Suppressor macrophage treated with lipopolysaccharide for 1 hour (primary cell): ENCODE measurements at regions not wholly inside any gene's neighbourhood (a gene's known extent, or its start where the extent isn't known, plus 50 kb on each side); places are given as distances from the start of the nearest gene placed in this dataset.
"Not testable (repeated sequence)": the region's sequence is repeated elsewhere in the genome, so short reads cannot be mapped to it uniquely, and the experiment has no call there.

Source experiments
- DNase-seq, 3 donors: peaks; one replicate each; pipeline ENCODE4 v3.0.0-alpha.2; 2020 to 2022

DNA sequence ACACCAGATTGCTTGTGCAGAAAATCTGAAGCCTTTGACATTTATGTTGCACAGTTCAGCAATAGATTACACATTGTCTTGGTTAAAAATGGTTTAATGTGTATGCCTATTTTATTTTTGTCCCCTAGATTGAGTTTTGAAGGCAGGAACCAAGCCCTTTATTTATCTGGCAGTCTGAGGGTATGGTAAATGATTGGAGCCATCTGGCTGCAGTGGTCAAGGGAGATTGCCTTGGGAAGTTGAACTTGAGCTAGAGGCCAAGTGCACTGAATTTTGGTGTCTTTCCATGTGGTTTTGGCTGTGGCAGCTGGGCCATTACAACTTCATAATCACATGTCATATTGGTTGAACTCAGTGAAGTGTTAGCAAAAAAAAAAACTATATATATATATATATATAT lies 248.7 kb upstream of the C2CD4B start:
- DNase-seq, result no peak

DNA sequence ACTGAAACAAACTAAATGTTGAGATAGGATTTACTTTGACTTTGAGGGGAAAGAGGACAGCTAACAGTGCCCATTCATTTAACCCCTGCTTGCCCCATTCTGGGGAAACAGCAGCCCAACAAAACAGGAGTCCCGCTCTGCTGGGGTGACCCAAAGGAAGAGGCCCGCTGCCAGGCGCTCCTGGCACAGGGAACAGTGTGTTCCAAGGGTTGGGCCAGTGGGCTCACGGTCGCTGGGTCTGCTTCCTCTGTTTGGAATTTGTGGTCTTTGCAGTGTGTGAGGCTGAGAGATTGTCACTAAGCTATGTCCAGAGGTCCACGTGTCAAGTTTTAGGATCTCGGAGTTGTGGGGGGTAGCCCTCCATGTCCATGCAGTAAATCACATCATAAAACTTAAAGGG lies 250.4 kb upstream of the C2CD4B start:
- no peak for DNase-seq

DNA sequence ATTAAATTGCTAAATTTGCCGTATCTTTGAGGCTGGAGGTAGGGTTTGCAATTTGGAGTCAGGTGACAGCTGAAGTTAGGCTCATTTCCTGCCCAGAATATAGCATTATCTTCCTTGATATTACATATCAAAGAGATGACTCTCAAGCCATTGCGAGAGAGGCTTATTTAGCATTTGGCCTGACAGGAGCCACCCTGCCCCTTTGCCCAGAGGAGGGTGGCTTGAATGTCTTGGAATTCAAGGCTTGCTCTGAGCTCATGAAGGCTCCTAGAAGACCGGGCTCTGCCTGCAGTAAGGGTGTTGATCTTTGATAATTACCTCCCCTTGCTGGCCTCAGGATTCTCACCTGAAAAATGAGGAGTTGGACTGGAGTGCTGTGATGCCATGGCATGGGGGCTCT lies 251.4 kb upstream of the C2CD4B start:
- no peak for DNase-seq

DNA sequence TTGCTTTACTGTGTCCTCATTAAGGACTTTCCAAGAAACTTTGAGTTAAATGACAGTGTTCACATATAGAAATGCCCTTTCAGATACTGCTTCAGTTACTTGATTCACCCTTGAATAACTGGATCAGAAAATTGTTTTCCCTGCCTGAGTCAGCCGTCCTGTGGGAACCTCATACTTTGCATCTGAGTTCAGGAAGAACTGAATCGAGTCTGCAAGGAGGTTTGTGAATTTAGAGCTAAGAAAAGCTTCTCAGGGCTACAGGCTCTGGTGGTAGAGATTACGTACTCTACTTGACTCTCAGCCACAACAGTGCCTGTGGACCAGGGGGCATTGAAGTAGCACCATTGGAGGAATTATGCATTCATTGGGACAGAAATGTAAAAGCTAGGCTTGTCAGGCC lies 252.4 kb upstream of the C2CD4B start:
- no peak for DNase-seq

DNA sequence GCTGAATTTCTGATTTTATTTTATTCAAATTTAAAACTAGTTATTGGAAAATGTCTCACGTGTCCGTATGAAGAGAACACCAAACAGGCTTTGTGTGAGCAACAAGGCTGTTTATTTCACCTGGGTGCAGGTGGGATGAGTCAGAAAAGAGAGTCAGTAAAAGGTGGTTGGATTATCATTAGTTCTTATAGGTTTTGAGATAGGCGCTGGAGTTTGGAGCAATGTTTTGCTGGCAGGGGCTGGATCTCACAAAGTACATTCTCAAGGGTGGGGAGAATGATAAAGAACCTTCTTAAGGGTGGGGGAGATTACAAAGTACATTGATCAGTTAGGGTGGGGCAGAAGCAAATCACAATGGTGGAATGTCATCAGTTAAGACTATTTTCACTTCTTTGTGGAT lies 253.4 kb upstream of the C2CD4B start:
- not testable (repeated sequence) for DNase-seq

GRCh38 chr15:62419192-62419591 lies 254.1 kb upstream of the C2CD4B start:
- DNase-seq, result no peak

DNA sequence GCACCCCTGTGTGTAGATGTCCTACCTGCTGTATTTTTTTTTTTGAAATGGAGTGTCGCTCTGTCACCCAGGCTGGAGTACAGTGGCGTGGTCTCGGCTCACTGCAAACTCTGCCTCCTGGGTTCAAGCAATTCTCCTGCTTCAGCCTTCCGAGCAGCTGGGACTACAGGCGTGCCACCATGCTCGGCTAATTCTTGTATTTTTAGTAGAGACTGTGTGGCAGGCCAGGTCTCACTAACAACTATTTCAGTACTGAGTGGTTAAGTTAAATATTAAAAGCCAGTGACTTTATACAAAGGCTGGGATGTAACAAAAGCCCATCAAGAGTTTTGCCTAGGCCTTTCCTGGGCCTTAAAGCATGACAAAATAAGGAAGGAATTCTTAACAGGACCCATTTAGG lies 255.3 kb upstream of the C2CD4B start:
- not testable (repeated sequence) for DNase-seq

- no peak for DNase-seq
These were observed 256.2 kb upstream of the C2CD4B start for GRCh38 chr15:62421289-62421688.

DNA sequence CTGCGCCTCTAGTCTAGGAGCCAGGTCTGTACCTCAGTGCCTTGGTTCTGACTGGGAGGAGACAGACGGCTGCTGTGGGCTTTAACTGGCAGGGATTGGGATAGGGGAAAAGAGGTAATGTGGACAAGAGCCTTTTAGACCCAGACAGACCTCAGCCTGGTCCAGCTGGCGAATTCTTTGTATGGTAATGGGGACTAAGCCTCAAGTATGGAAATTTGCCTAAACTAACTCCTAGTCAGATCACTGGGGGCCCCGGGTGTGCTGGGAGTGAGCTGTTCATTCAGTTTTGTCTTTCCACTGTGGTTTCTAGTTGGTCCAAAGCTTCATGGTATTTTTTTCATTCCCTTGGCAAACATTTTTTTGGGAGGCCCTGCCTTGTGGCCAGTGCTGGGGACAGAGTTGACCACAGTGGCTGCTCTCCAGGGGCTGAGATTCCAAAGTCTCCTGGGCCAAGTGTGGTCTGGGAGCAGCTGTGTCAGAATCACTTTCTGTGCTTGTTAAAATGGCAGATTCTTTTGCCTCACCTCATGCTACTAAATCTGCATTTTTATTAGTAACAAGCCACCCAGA lies 261.4 kb upstream of the C2CD4B start:
- no peak for DNase-seq

- DNase-seq, result no peak
These were observed 263.2 kb upstream of the C2CD4B start for GRCh38 chr15:62428259-62428658.

- DNase-seq, result no peak
These were observed 263.9 kb upstream of the C2CD4B start for GRCh38 chr15:62428851-62429598.

- no peak for DNase-seq
These were observed 265.0 kb upstream of the C2CD4B start for GRCh38 chr15:62430056-62430455.

DNA sequence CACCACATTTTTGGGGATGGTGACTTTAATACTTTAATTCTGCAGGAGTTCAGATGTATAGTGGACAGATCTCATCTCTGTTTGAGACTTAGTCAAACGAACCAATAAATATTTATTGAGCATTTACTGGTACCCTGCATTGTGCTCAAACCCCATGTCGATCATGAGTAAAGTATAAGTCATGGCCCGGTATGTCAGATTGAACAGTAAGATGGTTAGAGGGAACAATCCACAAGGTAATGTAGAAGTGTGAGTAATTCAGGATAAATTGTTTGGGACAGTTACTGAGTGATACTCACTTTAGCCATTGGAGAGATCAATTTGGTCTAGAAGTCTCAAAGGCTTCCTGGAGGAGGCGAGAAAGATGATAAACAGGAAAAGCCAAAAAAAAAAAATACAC lies 265.5 kb upstream of the C2CD4B start:
- no peak for DNase-seq

GRCh38 chr15:62431008-62431797 lies 266.1 kb upstream of the C2CD4B start:
- no peak for DNase-seq

DNA sequence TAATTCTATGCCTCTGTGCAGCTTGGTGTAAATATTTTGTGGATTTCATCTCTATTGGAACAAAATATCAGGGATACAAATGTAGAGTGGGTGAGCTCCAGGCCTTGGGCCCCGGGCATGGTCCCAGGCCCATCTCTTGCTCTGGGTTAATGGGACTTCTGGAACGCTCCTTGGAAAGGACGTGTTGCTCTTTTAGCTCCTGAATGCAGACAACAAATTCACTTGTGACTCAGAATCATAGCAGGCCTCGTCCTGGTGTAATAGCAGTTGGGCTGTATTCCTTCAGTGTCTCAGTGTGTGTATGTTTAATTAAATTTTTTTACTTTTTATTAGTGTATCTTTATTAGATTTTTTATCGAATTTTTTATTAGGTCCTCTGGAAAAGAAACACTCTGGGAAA lies 266.7 kb upstream of the C2CD4B start:
- no peak for DNase-seq

- DNase-seq, result no peak
These were observed 267.8 kb upstream of the C2CD4B start for GRCh38 chr15:62432702-62433398.

- DNase-seq, result no peak
These were observed 271.1 kb upstream of the C2CD4B start for GRCh38 chr15:62436235-62436634.

DNA sequence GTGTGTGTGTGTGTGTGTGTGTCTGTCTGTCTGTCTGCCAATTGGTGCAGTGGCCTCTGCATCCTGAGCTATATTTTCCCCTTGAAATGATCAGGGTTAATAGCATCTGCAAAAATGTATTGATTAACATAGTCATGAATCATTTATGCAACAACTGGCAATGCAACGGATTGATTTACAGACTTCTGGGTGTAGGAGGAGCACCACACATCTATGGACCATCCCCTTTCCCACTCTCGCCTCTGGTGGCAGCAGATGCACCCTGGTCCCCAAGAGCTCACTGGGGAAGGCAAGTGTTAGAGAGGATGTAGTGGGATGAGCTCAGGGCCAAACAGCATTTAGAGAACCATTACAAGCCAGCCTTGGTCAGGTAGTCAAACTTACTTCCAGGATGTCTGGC lies 272.7 kb upstream of the C2CD4B start:
- DNase-seq, result no peak

- DNase-seq, result no peak
These were observed 274.5 kb upstream of the C2CD4B start for GRCh38 chr15:62439543-62440016.

DNA sequence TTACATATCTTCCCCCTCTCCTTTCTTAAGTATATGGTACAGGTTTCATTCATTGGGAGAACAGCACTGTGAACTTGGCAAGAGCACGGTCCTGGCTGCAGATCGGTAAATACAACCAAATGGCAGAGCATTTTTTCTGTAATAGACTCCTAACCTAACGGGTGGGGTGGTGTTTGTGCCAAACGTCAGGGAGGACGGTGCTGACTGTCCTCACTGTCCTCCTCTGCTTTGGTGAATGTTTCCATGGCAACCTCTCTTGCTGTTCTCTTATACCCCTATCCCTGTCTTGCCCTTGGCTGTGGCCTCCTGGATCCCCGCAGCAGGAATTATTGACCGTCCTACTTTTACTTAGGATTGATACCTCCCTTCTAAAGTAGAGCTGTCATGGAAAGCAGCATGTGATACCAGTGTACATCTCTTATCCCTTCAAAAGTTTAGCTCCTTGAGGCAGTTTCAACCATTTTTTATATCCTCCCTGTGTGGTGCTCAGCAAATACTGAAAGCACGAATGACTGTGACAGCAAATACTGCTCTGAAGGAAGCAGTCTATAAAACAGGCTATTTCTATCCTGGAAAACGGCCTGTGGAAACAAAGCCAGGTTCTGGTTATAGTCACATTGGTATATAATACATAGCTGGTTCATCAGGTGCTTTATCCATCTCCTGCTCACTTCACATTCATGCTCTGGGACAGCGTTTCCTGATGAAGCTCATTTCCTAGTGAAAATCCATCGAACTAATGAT lies 275.4 kb upstream of the C2CD4B start:
- no peak for DNase-seq

- peak; percentile 10 to 37 (median 15) for DNase-seq
These were observed 279.3 kb upstream of the C2CD4B start for GRCh38 chr15:62444104-62445022.
